Adrenal gland (tissue), 5 donors: ENCODE measurements at regions not wholly inside any gene's neighbourhood (a gene's known extent, or its start where the extent isn't known, plus 50 kb on each side); places are given as distances from the start of the nearest gene placed in this dataset.

Experiments used
- CTCF ChIP-seq, 6 experiments: fragments of 450-650 bp in 4 of 6; fragments of 200-600 bp in 2 of 6; sonication (generic) in 1 of 6; IDR thresholded peaks; 1 replicate in 5 of 6; 2 replicates in 1 of 6; pipeline versions ENCODE4 v1.5.1 to v1.8.0; 2016 to 2021; ENCODE audit warnings: antibody characterized with exemption in 6 of 6, mild to moderate bottlenecking in 2 of 6, moderate library complexity in 1 of 6
- POLR2A ChIP-seq, 2 donors: fragments of 450-650 bp; IDR thresholded peaks; one replicate each; pipeline ENCODE4 v1.6.1; 2017; ENCODE audit warnings: antibody characterized with exemption in 2 of 2, mild to moderate bottlenecking in 2 of 2, moderate library complexity in 1 of 2
- donor health status: DM: no; HTN: no; CAD: no.

- TF ChIP-seq CTCF (IDR thresholded peaks at IDR 0.05): no peak
- TF ChIP-seq POLR2A (IDR thresholded peaks at IDR 0.05): no peak
Observed at GRCh38 chr20:39857835-39858234, 831.2 kb downstream of the MAFB start.
